Liver (tissue), 8 donors: ENCODE measurements at regions not wholly inside any gene's neighbourhood (a gene's known extent, or its start where the extent isn't known, plus 50 kb on each side); places are given as distances from the start of the nearest gene placed in this dataset.
"Not testable (repeated sequence)": the region's sequence is repeated elsewhere in the genome, so short reads cannot be mapped to it uniquely, and the experiment has no call there.

ENCODE experiments used
- DNase-seq: peaks from one replicate; pipeline ENCODE4 v3.0.0-alpha.2; 2017; ENCODE audit warnings: low spot score
- H3K27ac ChIP-seq, 2 donors: one replicate each; pipeline ENCODE4 v1.7.0; 2013; ENCODE audit warnings: inconsistent platforms in 2 of 2, low read length in 2 of 2, control low read depth in 1 of 2, low read depth in 1 of 2, mild to moderate bottlenecking in 1 of 2
- H3K27me3 ChIP-seq, 4 donors: one replicate each; pipeline versions ENCODE4 v1.6.1 to v1.7.0; 2013; ENCODE audit warnings: low read length in 3 of 4, inconsistent platforms in 1 of 4, mild to moderate bottlenecking in 1 of 4, moderate library complexity in 1 of 4; ENCODE audit not compliant: control insufficient read depth in 4 of 4, insufficient read depth in 4 of 4
- H3K36me3 ChIP-seq, 4 donors: one replicate each; pipeline versions ENCODE4 v1.6.1 to v1.7.0; 2013; ENCODE audit warnings: low read length in 3 of 4, mild to moderate bottlenecking in 3 of 4, low read depth in 1 of 4, moderate library complexity in 1 of 4; ENCODE audit not compliant: control insufficient read depth in 4 of 4, insufficient read depth in 3 of 4
- H3K4me1 ChIP-seq, 4 donors: one replicate each; pipeline versions ENCODE4 v1.6.1 to v1.7.0; 2013; ENCODE audit warnings: low read length in 3 of 4, mild to moderate bottlenecking in 3 of 4, moderate library complexity in 1 of 4; ENCODE audit not compliant: control insufficient read depth in 4 of 4, insufficient read depth in 4 of 4
- H3K4me3 ChIP-seq, 3 donors: one replicate each; pipeline versions ENCODE4 v1.6.1 to v1.7.0; 2013; ENCODE audit warnings: low read length in 3 of 3, control low read depth in 1 of 3, low read depth in 1 of 3, mild to moderate bottlenecking in 1 of 3
- H3K9ac ChIP-seq, 2 donors: one replicate each; pipeline ENCODE4 v1.7.0; 2013; ENCODE audit warnings: low read length in 2 of 2, mild to moderate bottlenecking in 2 of 2, moderate library complexity in 2 of 2, control low read depth in 1 of 2, low read depth in 1 of 2
- H3K9me3 ChIP-seq, 4 donors: one replicate each; pipeline versions ENCODE4 v1.6.1 to v1.7.0; 2013; ENCODE audit warnings: low read length in 3 of 4; ENCODE audit not compliant: control insufficient read depth in 4 of 4
- EGR1 ChIP-seq, 2 donors: IDR thresholded peaks; 2 replicates each; pipeline ENCODE4 v1.6.1; 2016 to 2018; ENCODE audit warnings: antibody characterized with exemption in 2 of 2, low read depth in 2 of 2
- FOXA2 ChIP-seq: IDR thresholded peaks from 2 replicates; pipeline ENCODE4 v1.6.1; 2016; ENCODE audit warnings: antibody characterized with exemption
- GABPA ChIP-seq, 2 donors: IDR thresholded peaks in 1 of 2; conservative IDR thresholded peaks in 1 of 2; 2 replicates each; pipeline ENCODE4 v1.6.1; 2016; ENCODE audit warnings: antibody characterized with exemption in 2 of 2, mild to moderate bottlenecking in 1 of 2, moderate library complexity in 1 of 2
- HNF4A ChIP-seq, 2 donors: conservative IDR thresholded peaks; 2 replicates each; pipeline ENCODE4 v1.6.1; 2016; ENCODE audit warnings: antibody characterized with exemption in 2 of 2, mild to moderate bottlenecking in 2 of 2
- HNF4G ChIP-seq: IDR thresholded peaks from 2 replicates; pipeline ENCODE4 v1.6.1; 2016; ENCODE audit warnings: antibody characterized with exemption
- JUND ChIP-seq, 2 donors: IDR thresholded peaks; 2 replicates each; pipeline ENCODE4 v1.6.1; 2016; ENCODE audit warnings: antibody characterized with exemption in 2 of 2
- NR2F2 ChIP-seq: IDR thresholded peaks from 2 replicates; pipeline ENCODE4 v1.6.1; 2016; ENCODE audit warnings: antibody characterized with exemption
- RAD21 ChIP-seq, 2 donors: IDR thresholded peaks; 2 replicates each; pipeline ENCODE4 v1.6.1; 2016; ENCODE audit warnings: antibody characterized with exemption in 2 of 2, mild to moderate bottlenecking in 2 of 2
- RXRA ChIP-seq, 2 donors: IDR thresholded peaks; 2 replicates each; pipeline ENCODE4 v1.6.1; 2017 to 2018; ENCODE audit warnings: antibody characterized with exemption in 2 of 2, mild to moderate bottlenecking in 1 of 2
- SP1 ChIP-seq: IDR thresholded peaks from 2 replicates; pipeline ENCODE4 v1.6.1; 2018; ENCODE audit warnings: antibody characterized with exemption, mild to moderate bottlenecking
- TAF1 ChIP-seq: conservative IDR thresholded peaks from 2 replicates; pipeline ENCODE4 v1.6.1; 2016; ENCODE audit warnings: antibody characterized with exemption, mild to moderate bottlenecking
- YY1 ChIP-seq: IDR thresholded peaks from 2 replicates; pipeline ENCODE4 v1.6.1; 2016; ENCODE audit warnings: antibody characterized with exemption, mild to moderate bottlenecking
- WGBS: extraction: QIAGEN DNeasy Blood & Tissue Kit; methylation state at CpG from one replicate; pipeline ENCODE4 v1.1.7; 2013; 5-methylcytosine and 5-hydroxymethylcytosine counted together
- TF ChIP-seq, protein P1 (sequence below): fragments of 150-350 bp; IDR thresholded peaks from 2 replicates; pipeline ENCODE4 v1.5.1; 2017; ENCODE audit warnings: improper control_type of control experiment, low read depth, low read length; ENCODE audit not compliant: missing input control
- TF ChIP-seq, protein P2 (sequence below): IDR thresholded peaks from 2 replicates; pipeline ENCODE4 v1.6.1; 2016; ENCODE audit warnings: antibody characterized with exemption, mild to moderate bottlenecking
- TF ChIP-seq, protein P3 (sequence below): IDR thresholded peaks from 2 replicates; pipeline ENCODE4 v1.6.1; 2016; ENCODE audit warnings: antibody characterized with exemption
- TF ChIP-seq, protein P4 (sequence below): IDR thresholded peaks from 2 replicates; pipeline ENCODE4 v1.6.1; 2016; ENCODE audit warnings: antibody characterized with exemption
- TF ChIP-seq, protein P5 (sequence below): IDR thresholded peaks from 2 replicates; pipeline ENCODE4 v1.6.1; 2016; ENCODE audit warnings: antibody characterized with exemption
- donor health status: healthy.
- donor health status: healthy.
- donor health status: healthy.
- donor health status: healthy.
- donor health status: healthy.

DNA sequence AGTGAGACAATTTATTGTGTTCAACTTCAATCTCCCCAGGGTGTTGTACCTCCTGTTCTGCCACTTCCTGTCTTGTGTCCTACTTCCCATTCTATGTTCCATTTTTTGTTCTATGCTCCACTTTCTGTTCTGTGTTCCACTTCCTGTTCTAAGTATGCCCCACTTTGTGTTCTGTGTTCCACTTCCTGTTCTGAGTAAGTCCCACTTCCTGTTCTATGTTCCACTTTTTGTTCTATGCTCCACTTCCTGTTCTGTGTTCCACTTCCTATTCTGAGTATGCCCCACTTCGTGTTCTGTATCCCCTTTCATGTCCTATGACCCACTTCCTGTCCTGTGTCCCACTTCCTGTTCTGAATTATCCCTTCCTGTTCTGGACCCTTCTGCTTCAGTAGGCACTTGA, 732.7 kb downstream of the TBC1D22A start:
- no peaks in the 10 kb centered on the region for H3K36me3 ChIP-seq
- H3K4me1 ChIP-seq, result no peaks in the 10 kb centered on the region
- WGBS, result 27% methylated on average over 1 of the region's 1 CpG
- no peak overlapping the region for H3K9ac ChIP-seq
- H3K9me3 ChIP-seq, result peaks cover 0 to 9% (median 1%) of the 10 kb centered on the region in 4 donors
- no peak overlapping the region for H3K4me3 ChIP-seq
- H3K27ac ChIP-seq, result no peak overlapping the region
- no peak for DNase-seq
- TF ChIP-seq, protein P1, sequence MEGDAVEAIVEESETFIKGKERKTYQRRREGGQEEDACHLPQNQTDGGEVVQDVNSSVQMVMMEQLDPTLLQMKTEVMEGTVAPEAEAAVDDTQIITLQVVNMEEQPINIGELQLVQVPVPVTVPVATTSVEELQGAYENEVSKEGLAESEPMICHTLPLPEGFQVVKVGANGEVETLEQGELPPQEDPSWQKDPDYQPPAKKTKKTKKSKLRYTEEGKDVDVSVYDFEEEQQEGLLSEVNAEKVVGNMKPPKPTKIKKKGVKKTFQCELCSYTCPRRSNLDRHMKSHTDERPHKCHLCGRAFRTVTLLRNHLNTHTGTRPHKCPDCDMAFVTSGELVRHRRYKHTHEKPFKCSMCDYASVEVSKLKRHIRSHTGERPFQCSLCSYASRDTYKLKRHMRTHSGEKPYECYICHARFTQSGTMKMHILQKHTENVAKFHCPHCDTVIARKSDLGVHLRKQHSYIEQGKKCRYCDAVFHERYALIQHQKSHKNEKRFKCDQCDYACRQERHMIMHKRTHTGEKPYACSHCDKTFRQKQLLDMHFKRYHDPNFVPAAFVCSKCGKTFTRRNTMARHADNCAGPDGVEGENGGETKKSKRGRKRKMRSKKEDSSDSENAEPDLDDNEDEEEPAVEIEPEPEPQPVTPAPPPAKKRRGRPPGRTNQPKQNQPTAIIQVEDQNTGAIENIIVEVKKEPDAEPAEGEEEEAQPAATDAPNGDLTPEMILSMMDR, result no peak
- TF ChIP-seq, protein P2, sequence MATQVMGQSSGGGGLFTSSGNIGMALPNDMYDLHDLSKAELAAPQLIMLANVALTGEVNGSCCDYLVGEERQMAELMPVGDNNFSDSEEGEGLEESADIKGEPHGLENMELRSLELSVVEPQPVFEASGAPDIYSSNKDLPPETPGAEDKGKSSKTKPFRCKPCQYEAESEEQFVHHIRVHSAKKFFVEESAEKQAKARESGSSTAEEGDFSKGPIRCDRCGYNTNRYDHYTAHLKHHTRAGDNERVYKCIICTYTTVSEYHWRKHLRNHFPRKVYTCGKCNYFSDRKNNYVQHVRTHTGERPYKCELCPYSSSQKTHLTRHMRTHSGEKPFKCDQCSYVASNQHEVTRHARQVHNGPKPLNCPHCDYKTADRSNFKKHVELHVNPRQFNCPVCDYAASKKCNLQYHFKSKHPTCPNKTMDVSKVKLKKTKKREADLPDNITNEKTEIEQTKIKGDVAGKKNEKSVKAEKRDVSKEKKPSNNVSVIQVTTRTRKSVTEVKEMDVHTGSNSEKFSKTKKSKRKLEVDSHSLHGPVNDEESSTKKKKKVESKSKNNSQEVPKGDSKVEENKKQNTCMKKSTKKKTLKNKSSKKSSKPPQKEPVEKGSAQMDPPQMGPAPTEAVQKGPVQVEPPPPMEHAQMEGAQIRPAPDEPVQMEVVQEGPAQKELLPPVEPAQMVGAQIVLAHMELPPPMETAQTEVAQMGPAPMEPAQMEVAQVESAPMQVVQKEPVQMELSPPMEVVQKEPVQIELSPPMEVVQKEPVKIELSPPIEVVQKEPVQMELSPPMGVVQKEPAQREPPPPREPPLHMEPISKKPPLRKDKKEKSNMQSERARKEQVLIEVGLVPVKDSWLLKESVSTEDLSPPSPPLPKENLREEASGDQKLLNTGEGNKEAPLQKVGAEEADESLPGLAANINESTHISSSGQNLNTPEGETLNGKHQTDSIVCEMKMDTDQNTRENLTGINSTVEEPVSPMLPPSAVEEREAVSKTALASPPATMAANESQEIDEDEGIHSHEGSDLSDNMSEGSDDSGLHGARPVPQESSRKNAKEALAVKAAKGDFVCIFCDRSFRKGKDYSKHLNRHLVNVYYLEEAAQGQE, result no peak
- TF ChIP-seq HNF4G, result no peak
- no peak for TF ChIP-seq RXRA (IDR thresholded peaks at IDR 0.05)
- TF ChIP-seq YY1, result no peak
- TF ChIP-seq, protein P3, sequence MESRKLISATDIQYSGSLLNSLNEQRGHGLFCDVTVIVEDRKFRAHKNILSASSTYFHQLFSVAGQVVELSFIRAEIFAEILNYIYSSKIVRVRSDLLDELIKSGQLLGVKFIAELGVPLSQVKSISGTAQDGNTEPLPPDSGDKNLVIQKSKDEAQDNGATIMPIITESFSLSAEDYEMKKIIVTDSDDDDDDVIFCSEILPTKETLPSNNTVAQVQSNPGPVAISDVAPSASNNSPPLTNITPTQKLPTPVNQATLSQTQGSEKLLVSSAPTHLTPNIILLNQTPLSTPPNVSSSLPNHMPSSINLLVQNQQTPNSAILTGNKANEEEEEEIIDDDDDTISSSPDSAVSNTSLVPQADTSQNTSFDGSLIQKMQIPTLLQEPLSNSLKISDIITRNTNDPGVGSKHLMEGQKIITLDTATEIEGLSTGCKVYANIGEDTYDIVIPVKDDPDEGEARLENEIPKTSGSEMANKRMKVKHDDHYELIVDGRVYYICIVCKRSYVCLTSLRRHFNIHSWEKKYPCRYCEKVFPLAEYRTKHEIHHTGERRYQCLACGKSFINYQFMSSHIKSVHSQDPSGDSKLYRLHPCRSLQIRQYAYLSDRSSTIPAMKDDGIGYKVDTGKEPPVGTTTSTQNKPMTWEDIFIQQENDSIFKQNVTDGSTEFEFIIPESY, result no peak
- no peak for TF ChIP-seq JUND (IDR thresholded peaks at IDR 0.05)
- TF ChIP-seq, protein P4, sequence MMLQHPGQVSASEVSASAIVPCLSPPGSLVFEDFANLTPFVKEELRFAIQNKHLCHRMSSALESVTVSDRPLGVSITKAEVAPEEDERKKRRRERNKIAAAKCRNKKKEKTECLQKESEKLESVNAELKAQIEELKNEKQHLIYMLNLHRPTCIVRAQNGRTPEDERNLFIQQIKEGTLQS, result no peak
- TF ChIP-seq SP1, result no peak
- TF ChIP-seq, protein P5, sequence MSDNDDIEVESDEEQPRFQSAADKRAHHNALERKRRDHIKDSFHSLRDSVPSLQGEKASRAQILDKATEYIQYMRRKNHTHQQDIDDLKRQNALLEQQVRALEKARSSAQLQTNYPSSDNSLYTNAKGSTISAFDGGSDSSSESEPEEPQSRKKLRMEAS, result no peak
- TF ChIP-seq FOXA2, result no peak
- TF ChIP-seq EGR1 (IDR thresholded peaks at IDR 0.05; ENCODE audit: low read depth in 2 of 2), result no peak
- TF ChIP-seq HNF4A (conservative IDR thresholded peaks at IDR 0.05), result no peak
- no peak for TF ChIP-seq NR2F2
- no peak for TF ChIP-seq RAD21 (IDR thresholded peaks at IDR 0.05)
- TF ChIP-seq GABPA (IDR thresholded peaks at IDR 0.05 in 1 of 2, conservative IDR thresholded peaks at IDR 0.05 in 1 of 2), result no peak
- TF ChIP-seq TAF1, result no peak
- H3K27me3 ChIP-seq, result peaks cover 0 to 7% (median 0%) of the 10 kb centered on the region in 4 donors

DNA sequence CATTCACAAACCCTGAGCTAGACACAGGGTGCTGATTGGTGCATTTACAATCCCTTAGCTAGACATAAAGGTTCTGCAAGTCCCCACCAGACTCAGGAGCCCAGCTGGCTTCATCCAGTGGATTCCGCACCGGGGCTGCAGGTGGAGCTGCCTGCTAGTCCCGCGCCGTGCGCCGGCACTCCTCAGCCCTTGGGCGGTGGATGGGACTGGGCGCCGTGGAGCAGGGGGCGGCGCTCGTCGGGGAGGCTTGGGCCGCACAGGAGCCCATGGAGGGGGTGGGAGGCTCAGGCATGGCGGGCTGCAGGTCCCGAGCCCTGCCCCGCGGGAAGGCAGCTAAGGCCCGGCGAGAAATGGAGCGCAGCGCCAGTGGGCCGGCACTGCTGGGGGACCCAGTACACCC, 725.7 kb downstream of the TBC1D22A start:
- H3K27me3 ChIP-seq, DNase-seq, H3K4me3 ChIP-seq, H3K9ac ChIP-seq, H3K36me3 ChIP-seq, H3K9me3 ChIP-seq, H3K4me1 ChIP-seq, H3K27ac ChIP-seq: not testable (repeated sequence)
- 83% methylated on average over 15 of the region's 24 CpGs for WGBS
